Lower leg skin (tissue), 4 donors: ENCODE measurements at regions not wholly inside any gene's neighbourhood (a gene's known extent, or its start where the extent isn't known, plus 50 kb on each side); places are given as distances from the start of the nearest gene placed in this dataset.
"Not testable (repeated sequence)": the region's sequence is repeated elsewhere in the genome, so short reads cannot be mapped to it uniquely, and the experiment has no call there.

Source experiments
- DNase-seq, 2 donors: peaks; one replicate each; pipeline ENCODE4 v3.0.0-alpha.2; 2019; ENCODE audit warnings: low spot score in 2 of 2
- H3K4me3 ChIP-seq: fragments of 200-600 bp; sonication (generic); 2 replicates; pipeline ENCODE4 v1.5.1; 2017; ENCODE audit warnings: mild to moderate bottlenecking, low read depth; ENCODE audit not compliant: poor library complexity, severe bottlenecking
- CTCF ChIP-seq, 3 donors: fragments of 450-650 bp; IDR thresholded peaks; one replicate each; pipeline ENCODE4 v1.5.1; 2016; ENCODE audit warnings: antibody characterized with exemption in 3 of 3, mild to moderate bottlenecking in 3 of 3, moderate library complexity in 2 of 3
- POLR2A ChIP-seq, 2 donors: fragments of 450-650 bp; IDR thresholded peaks; one replicate each; pipeline ENCODE4 v1.6.1; 2016 to 2017; ENCODE audit warnings: antibody characterized with exemption in 2 of 2, mild to moderate bottlenecking in 1 of 2, moderate library complexity in 1 of 2
- WGBS, 2 donors: methylation state at CpG; one replicate each; pipeline ENCODE4 v1.1.5; 2018; 5-methylcytosine and 5-hydroxymethylcytosine counted together
- intact Hi-C: fragments of 100-400 bp; cut with DNase I; formaldehyde crosslinking; loops from one replicate; pipeline ENCODE4 v1.15.0; 2023; ENCODE audit warnings: low total_unique reads

- intact Hi-C loops, result no loop called here
- H3K4me3 ChIP-seq, result no peak overlapping the region
- 25 to 31% methylated on average over 3 of the region's 3 CpGs for WGBS, 2 donors
- no peak for DNase-seq
- no peak for TF ChIP-seq CTCF (IDR thresholded peaks at IDR 0.05)
- no peak for TF ChIP-seq POLR2A (IDR thresholded peaks at IDR 0.05)
Measured at GRCh38 chr6:102732898-102733297, 1339.4 kb downstream of the GRIK2 start.

- DNase-seq, intact Hi-C loops, H3K4me3 ChIP-seq: not testable (repeated sequence)
- 96% methylated on average over 24 of the region's 24 CpGs for WGBS, 2 donors
Measured at GRCh38 chr6:102722086-102722485, 1328.6 kb downstream of the GRIK2 start.

- 39 to 45% methylated on average over 5 of the region's 5 CpGs for WGBS, 2 donors
- TF ChIP-seq CTCF (IDR thresholded peaks at IDR 0.05) (no peak), POLR2A (IDR thresholded peaks at IDR 0.05) (no peak)
- DNase-seq, result no peak
- no peak overlapping the region for H3K4me3 ChIP-seq
- intact Hi-C loops, result no loop called here
Measured at GRCh38 chr6:102717737-102718456, 1324.4 kb downstream of the GRIK2 start.

- TF ChIP-seq POLR2A (IDR thresholded peaks at IDR 0.05) (no peak), CTCF (IDR thresholded peaks at IDR 0.05) (no peak)
- WGBS, 2 donors, result 67 to 80% methylated on average over 2 of the region's 2 CpGs
- intact Hi-C loops, result no loop called here
- no peak overlapping the region for H3K4me3 ChIP-seq
- DNase-seq, result no peak
Measured at GRCh38 chr6:102717252-102717651, 1323.7 kb downstream of the GRIK2 start.

DNA sequence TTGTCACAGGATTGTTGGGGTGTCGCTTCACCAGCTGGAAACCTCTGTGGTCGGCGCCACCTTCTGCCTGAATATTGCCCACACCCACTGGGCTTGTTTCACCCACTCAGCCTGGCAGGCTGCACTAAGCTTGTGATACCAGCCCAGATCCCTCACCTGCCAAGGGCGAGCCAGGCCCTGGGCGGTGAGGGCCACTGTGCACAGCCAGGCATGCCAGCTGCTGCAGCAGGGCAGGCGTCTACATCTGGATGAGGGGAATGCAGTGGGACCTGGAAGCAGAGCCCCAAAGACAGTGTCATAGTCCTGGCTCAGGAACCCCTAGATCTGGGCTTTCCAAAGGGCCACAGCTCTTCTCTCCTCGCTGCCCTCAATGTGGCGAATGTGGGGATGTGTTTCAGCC is 1307.5 kb downstream of the GRIK2 start:
- H3K4me3 ChIP-seq, result no peak overlapping the region
- intact Hi-C loops, result no loop called here
- 70 to 91% methylated on average over 8 of the region's 8 CpGs for WGBS, 2 donors
- TF ChIP-seq POLR2A (IDR thresholded peaks at IDR 0.05) (no peak), CTCF (IDR thresholded peaks at IDR 0.05) (no peak)
- no peak for DNase-seq

DNA sequence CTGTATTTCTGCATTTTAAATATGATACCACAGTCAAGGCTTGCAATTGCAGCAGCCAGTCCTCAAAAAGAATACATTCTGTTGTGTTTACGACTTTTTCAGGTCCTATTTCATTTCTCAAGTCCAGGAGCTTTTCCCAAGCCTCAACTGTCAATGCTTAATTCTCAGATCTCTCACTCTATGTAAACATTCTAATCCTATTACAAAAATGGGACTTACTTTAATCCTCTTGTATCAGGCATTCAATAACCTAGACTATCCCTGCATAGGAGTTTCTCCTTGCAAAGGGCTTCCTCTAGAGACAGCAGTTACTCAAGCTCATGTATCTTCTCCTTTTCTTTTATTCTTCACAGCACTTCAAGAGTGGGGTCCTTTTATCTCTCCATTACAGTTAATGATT is 1293.0 kb downstream of the GRIK2 start:
- TF ChIP-seq CTCF (IDR thresholded peaks at IDR 0.05) (no peak), POLR2A (IDR thresholded peaks at IDR 0.05) (no peak)
- DNase-seq, result no peak
- WGBS, 2 donors, result 60 to 63% methylated on average over 1 of the region's 1 CpG
- H3K4me3 ChIP-seq, result no peak overlapping the region
- intact Hi-C loops, result no loop called here
